IMR-90 (cell line): ENCODE measurements at regions not wholly inside any gene's neighbourhood (a gene's known extent, or its start where the extent isn't known, plus 50 kb on each side); places are given as distances from the start of the nearest gene placed in this dataset.

Experiments
- ATAC-seq: fragments of 200-7000 bp; cut with Tn5 transposase; 2 replicates; pipeline ENCODE4 v1.9.1; 2020; ENCODE audit warnings: low read depth, mild to moderate bottlenecking, moderate library complexity
- BruUV-seq: library from RNA; stranded (reverse); fragments of 400-500 nt; replicated peaks from 2 replicates; lab custom pipeline; 2021; lab: Mats Ljungman, UMichigan
- CTCF ChIA-PET: fragments of 300-600 bp; formaldehyde crosslinking; extraction: SDS; loops from one replicate; lab custom pipeline; 2021; ENCODE audit warnings: antibody characterized with exemption; lab: Yijun Ruan, JAX
- POLR2A ChIA-PET: fragments of 300-600 bp; sonication (Branson Sonifier 250); formaldehyde crosslinking; loops from one replicate; lab custom pipeline; 2022; ENCODE audit warnings: antibody characterized with exemption; ENCODE audit not compliant: unreplicated experiment; lab: Charles Lee
- DNase-seq: peaks from one replicate; pipeline ENCODE4 v3.0.0; 2013
- H2AFZ ChIP-seq: replicated peaks from 2 replicates; pipeline ENCODE3; 2013; ENCODE audit warnings: low read length, mild to moderate bottlenecking; ENCODE audit not compliant: poor library complexity
- H2AK5ac ChIP-seq: 2 replicates; pipeline ENCODE4 v1.6.1; 2013; ENCODE audit warnings: low read depth, low read length, inconsistent platforms
- H2AK9ac ChIP-seq: replicated peaks from 2 replicates; pipeline ENCODE3; 2013; ENCODE audit warnings: mild to moderate bottlenecking, low read depth, low read length, moderate library complexity; ENCODE audit not compliant: poor library complexity
- H2BK120ac ChIP-seq: 2 replicates; pipeline ENCODE4 v1.6.1; 2013; ENCODE audit warnings: low read depth, low read length, inconsistent platforms
- H2BK15ac ChIP-seq: 3 replicates; pipeline ENCODE4 v1.6.1; 2013; ENCODE audit warnings: low read depth, low read length, inconsistent platforms
- H2BK20ac ChIP-seq: 2 replicates; pipeline ENCODE4 v1.6.1; 2013; ENCODE audit warnings: low read depth, mild to moderate bottlenecking, inconsistent platforms, low read length, moderate library complexity
- H2BK5ac ChIP-seq: 2 replicates; pipeline ENCODE4 v1.6.1; 2013; ENCODE audit warnings: mild to moderate bottlenecking, low read depth, low read length, inconsistent platforms; ENCODE audit not compliant: poor library complexity, severe bottlenecking
- H3K14ac ChIP-seq: replicated peaks from 2 replicates; pipeline ENCODE4 v1.6.1; 2013; ENCODE audit warnings: low read depth, low read length, inconsistent platforms
- H3K18ac ChIP-seq: 2 replicates; pipeline ENCODE4 v1.6.1; 2013; ENCODE audit warnings: low read depth, low read length, control low read depth
- H3K23ac ChIP-seq: 2 replicates; pipeline ENCODE4 v1.6.1; 2013; ENCODE audit warnings: low read depth, low read length, inconsistent platforms
- H3K27ac ChIP-seq: 2 replicates; pipeline ENCODE4 v1.5.1; 2013; ENCODE audit warnings: mild to moderate bottlenecking, control low read depth, low read length; ENCODE audit not compliant: insufficient read depth
- H3K27me3 ChIP-seq: 2 replicates; pipeline ENCODE4 v1.6.1; 2013; ENCODE audit warnings: low read length; ENCODE audit not compliant: control insufficient read depth, insufficient read depth
- H3K36me3 ChIP-seq: 2 replicates; pipeline ENCODE4 v1.6.1; 2013; ENCODE audit warnings: low read length, mixed read lengths; ENCODE audit not compliant: control insufficient read depth, insufficient read depth
- H3K4ac ChIP-seq: 2 replicates; pipeline ENCODE4 v1.6.1; 2013; ENCODE audit warnings: low read depth, low read length, inconsistent platforms
- H3K4me1 ChIP-seq: 2 replicates; pipeline ENCODE4 v1.6.1; 2013; ENCODE audit warnings: low read length, mixed read lengths; ENCODE audit not compliant: control insufficient read depth, insufficient read depth
- H3K4me2 ChIP-seq: 2 replicates; pipeline ENCODE4 v1.6.1; 2013; ENCODE audit warnings: low read depth, mild to moderate bottlenecking, control low read depth, low read length, moderate library complexity
- H3K4me3 ChIP-seq: 2 replicates; pipeline ENCODE4 v1.5.1; 2013; ENCODE audit warnings: low read depth, mild to moderate bottlenecking, control low read depth, low read length, moderate library complexity; ENCODE audit not compliant: insufficient read depth
- H3K56ac ChIP-seq: 2 replicates; pipeline ENCODE4 v1.6.1; 2013; ENCODE audit warnings: low read length, inconsistent platforms; ENCODE audit not compliant: insufficient read depth; ENCODE audit errors: extremely low read depth
- H3K79me1 ChIP-seq, 2 experiments: 2 replicates each; pipeline ENCODE4 v1.6.1; 2013; ENCODE audit warnings: low read length in 2 of 2, inconsistent platforms in 1 of 2, low read depth in 1 of 2
- H3K9ac ChIP-seq: 2 replicates; pipeline ENCODE4 v1.6.1; 2013; ENCODE audit warnings: low read depth, low read length, control low read depth
- H3K9me1 ChIP-seq: 2 replicates; pipeline ENCODE4 v1.6.1; 2013; ENCODE audit warnings: low read length, inconsistent platforms; ENCODE audit not compliant: insufficient read depth
- H3K9me3 ChIP-seq: 2 replicates; pipeline ENCODE4 v1.6.1; 2013; ENCODE audit warnings: low read length; ENCODE audit not compliant: control insufficient read depth, insufficient read depth
- H4K20me1 ChIP-seq: 2 replicates; pipeline ENCODE4 v1.6.1; 2013; ENCODE audit warnings: low read length, inconsistent platforms; ENCODE audit not compliant: insufficient read depth
- H4K5ac ChIP-seq: 2 replicates; pipeline ENCODE4 v1.6.1; 2013; ENCODE audit warnings: mild to moderate bottlenecking, low read depth, low read length, control low read depth
- H4K8ac ChIP-seq, 2 experiments: 2 replicates each; pipeline ENCODE4 v1.6.1; 2013; ENCODE audit warnings: low read depth in 2 of 2, low read length in 2 of 2, control low read depth in 1 of 2, inconsistent platforms in 1 of 2
- H4K91ac ChIP-seq: 2 replicates; pipeline ENCODE4 v1.6.1; 2013; ENCODE audit warnings: low read depth, low read length, inconsistent platforms; ENCODE audit not compliant: insufficient read depth
- BHLHE40 ChIP-seq: fragments of 150-350 bp; IDR thresholded peaks from 2 replicates; pipeline ENCODE4 v1.6.1; 2016; ENCODE audit warnings: mild to moderate bottlenecking, low read depth, low read length
- CEBPB ChIP-seq: IDR thresholded peaks from 2 replicates; pipeline ENCODE4 v1.6.1; 2012; ENCODE audit warnings: low read depth, low read length, improper control_type of control experiment
- CHD1 ChIP-seq: IDR thresholded peaks from 2 replicates; pipeline ENCODE4 v1.6.1; 2012; ENCODE audit warnings: low read depth, low read length, improper control_type of control experiment
- FOS ChIP-seq: fragments of 150-350 bp; IDR thresholded peaks from 2 replicates; pipeline ENCODE4 v1.6.1; 2016; ENCODE audit warnings: low read depth, low read length
- MAFK ChIP-seq: IDR thresholded peaks from 2 replicates; pipeline ENCODE4 v1.6.1; 2012; ENCODE audit warnings: low read depth, low read length, improper control_type of control experiment
- MAZ ChIP-seq: IDR thresholded peaks from 2 replicates; pipeline ENCODE4 v1.6.1; 2012; ENCODE audit warnings: low read depth, mild to moderate bottlenecking, low read length, improper control_type of control experiment, moderate library complexity, borderline replicate concordance
- MXI1 ChIP-seq: IDR thresholded peaks from 2 replicates; pipeline ENCODE4 v1.6.1; 2012; ENCODE audit warnings: low read depth, mild to moderate bottlenecking, low read length, moderate library complexity, borderline replicate concordance
- NFE2L2 ChIP-seq: fragments of 150-350 bp; IDR thresholded peaks from 2 replicates; pipeline ENCODE4 v1.6.1; 2016; ENCODE audit warnings: low read depth, mild to moderate bottlenecking, low read length
- POLR2A ChIP-seq: IDR thresholded peaks from 2 replicates; pipeline ENCODE4 v1.6.1; 2012; ENCODE audit warnings: mild to moderate bottlenecking, low read depth, low read length
- RAD21 ChIP-seq: IDR thresholded peaks from 2 replicates; pipeline ENCODE4 v1.6.1; 2012; ENCODE audit warnings: low read length, improper control_type of control experiment
- RCOR1 ChIP-seq: IDR thresholded peaks from 2 replicates; pipeline ENCODE4 v1.6.1; 2012; ENCODE audit warnings: mild to moderate bottlenecking, low read length, improper control_type of control experiment; ENCODE audit not compliant: insufficient replicate concordance
- RFX5 ChIP-seq: IDR thresholded peaks from 2 replicates; pipeline ENCODE4 v1.8.0; 2012; ENCODE audit warnings: low read depth, mild to moderate bottlenecking, low read length, moderate library complexity
- SMC3 ChIP-seq: fragments of 150-350 bp; IDR thresholded peaks from 2 replicates; pipeline ENCODE4 v1.6.1; 2016; ENCODE audit warnings: low read depth, mild to moderate bottlenecking, antibody characterized with exemption, low read length, moderate library complexity
- WGBS, 2 experiments: methylation state at CpG; one replicate each; pipeline versions ENCODE4 v1.1.5 to v1.1.7; 2013; ENCODE audit warnings: missing lambda C conversion rate in 2 of 2; ENCODE audit not compliant: insufficient read length in 1 of 2; ENCODE audit errors: extremely low coverage in 2 of 2; 5-methylcytosine and 5-hydroxymethylcytosine counted together
- dilution Hi-C: fragments of 300-500 bp; cut with HindIII; formaldehyde crosslinking; loops from one replicate; pipeline ENCODE4 v1.14.3; 2018; ENCODE audit warnings: low sequenced_read_pairs; ENCODE audit not compliant: unreplicated experiment
- in situ Hi-C: fragments of 300-500 bp; cut with MboI; formaldehyde crosslinking; loops from 3 replicates; pipeline ENCODE4 v1.14.3; 2019; ENCODE audit warnings: low sequenced_read_pairs, inconsistent platforms, mixed read lengths
- intact Hi-C: fragments of 100-400 bp; cut with micrococcal nuclease; formaldehyde crosslinking; loops from 2 replicates; pipeline ENCODE4 v1.10.0; 2022
- TF ChIP-seq, protein P1 (sequence below): conservative IDR thresholded peaks from 2 replicates; pipeline ENCODE4 v1.5.1; 2012; ENCODE audit warnings: mild to moderate bottlenecking, low read depth, low read length, improper control_type of control experiment
- TF ChIP-seq, protein P2 (sequence below): fragments of 150-350 bp; IDR thresholded peaks from 2 replicates; pipeline ENCODE4 v1.6.1; 2016; ENCODE audit warnings: low read depth, mild to moderate bottlenecking, low read length, moderate library complexity, borderline replicate concordance
- TF ChIP-seq, protein P3 (sequence below): fragments of 150-350 bp; IDR thresholded peaks from 2 replicates; pipeline ENCODE4 v1.6.1; 2017; ENCODE audit warnings: mild to moderate bottlenecking, antibody characterized with exemption, low read length, low read depth

DNA sequence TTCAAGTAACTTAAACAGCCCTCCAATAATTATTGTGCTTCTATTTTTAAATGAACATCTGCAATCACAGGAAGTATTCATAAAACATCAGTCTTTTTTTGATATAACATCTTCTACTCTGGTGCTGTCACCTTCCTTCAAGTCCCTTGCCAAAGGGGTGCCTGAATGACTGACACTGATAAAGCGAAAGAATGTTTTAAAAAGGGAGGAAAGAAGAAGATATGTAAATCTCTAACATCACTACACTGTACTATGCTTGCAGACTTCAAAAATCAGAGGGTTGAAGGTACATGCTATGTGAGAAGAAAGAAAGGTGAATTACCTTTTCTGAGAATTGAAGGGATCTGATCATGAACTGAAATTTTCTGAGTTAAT is 253.7 kb downstream of the ZPLD1 start:
- no peak overlapping the region for H4K5ac ChIP-seq
- H3K9me1 ChIP-seq, result no peaks in the 10 kb centered on the region
- dilution Hi-C loops, result no loop called here
- no TSS peak for BruUV-seq
- no peak overlapping the region for H3K23ac ChIP-seq
- H4K8ac ChIP-seq, result no peak overlapping the region
- H3K4me2 ChIP-seq, result no peak overlapping the region
- no peak overlapping the region for H3K9ac ChIP-seq
- in situ Hi-C loops, result no loop called here
- no peak overlapping the region for H3K14ac ChIP-seq
- H3K79me1 ChIP-seq, result no peaks in the 10 kb centered on the region
- TF ChIP-seq POLR2A (no peak), RFX5 (no peak), SMC3 (no peak), BHLHE40 (no peak), FOS (no peak), MXI1 (no peak), CEBPB (no peak), RAD21 (no peak), RCOR1 (no peak), MAZ (no peak), MAFK (no peak), NFE2L2 (no peak), CHD1 (no peak)
- TF ChIP-seq, protein P1, sequence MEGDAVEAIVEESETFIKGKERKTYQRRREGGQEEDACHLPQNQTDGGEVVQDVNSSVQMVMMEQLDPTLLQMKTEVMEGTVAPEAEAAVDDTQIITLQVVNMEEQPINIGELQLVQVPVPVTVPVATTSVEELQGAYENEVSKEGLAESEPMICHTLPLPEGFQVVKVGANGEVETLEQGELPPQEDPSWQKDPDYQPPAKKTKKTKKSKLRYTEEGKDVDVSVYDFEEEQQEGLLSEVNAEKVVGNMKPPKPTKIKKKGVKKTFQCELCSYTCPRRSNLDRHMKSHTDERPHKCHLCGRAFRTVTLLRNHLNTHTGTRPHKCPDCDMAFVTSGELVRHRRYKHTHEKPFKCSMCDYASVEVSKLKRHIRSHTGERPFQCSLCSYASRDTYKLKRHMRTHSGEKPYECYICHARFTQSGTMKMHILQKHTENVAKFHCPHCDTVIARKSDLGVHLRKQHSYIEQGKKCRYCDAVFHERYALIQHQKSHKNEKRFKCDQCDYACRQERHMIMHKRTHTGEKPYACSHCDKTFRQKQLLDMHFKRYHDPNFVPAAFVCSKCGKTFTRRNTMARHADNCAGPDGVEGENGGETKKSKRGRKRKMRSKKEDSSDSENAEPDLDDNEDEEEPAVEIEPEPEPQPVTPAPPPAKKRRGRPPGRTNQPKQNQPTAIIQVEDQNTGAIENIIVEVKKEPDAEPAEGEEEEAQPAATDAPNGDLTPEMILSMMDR, result no peak
- TF ChIP-seq, protein P2, sequence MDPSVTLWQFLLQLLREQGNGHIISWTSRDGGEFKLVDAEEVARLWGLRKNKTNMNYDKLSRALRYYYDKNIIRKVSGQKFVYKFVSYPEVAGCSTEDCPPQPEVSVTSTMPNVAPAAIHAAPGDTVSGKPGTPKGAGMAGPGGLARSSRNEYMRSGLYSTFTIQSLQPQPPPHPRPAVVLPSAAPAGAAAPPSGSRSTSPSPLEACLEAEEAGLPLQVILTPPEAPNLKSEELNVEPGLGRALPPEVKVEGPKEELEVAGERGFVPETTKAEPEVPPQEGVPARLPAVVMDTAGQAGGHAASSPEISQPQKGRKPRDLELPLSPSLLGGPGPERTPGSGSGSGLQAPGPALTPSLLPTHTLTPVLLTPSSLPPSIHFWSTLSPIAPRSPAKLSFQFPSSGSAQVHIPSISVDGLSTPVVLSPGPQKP, result no peak
- TF ChIP-seq, protein P3, sequence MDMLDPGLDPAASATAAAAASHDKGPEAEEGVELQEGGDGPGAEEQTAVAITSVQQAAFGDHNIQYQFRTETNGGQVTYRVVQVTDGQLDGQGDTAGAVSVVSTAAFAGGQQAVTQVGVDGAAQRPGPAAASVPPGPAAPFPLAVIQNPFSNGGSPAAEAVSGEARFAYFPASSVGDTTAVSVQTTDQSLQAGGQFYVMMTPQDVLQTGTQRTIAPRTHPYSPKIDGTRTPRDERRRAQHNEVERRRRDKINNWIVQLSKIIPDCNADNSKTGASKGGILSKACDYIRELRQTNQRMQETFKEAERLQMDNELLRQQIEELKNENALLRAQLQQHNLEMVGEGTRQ, result no peak
- POLR2A ChIA-PET, result no interaction called here
- H2AK5ac ChIP-seq, result no peak overlapping the region
- no peak overlapping the region for H2AK9ac ChIP-seq
- H3K18ac ChIP-seq, result no peak overlapping the region
- H3K4ac ChIP-seq, result no peak overlapping the region
- no peaks in the 10 kb centered on the region for H3K27me3 ChIP-seq
- H4K91ac ChIP-seq, result no peak overlapping the region
- H3K56ac ChIP-seq, result no peak overlapping the region
- ATAC-seq, result no peak
- no peak overlapping the region for H2BK120ac ChIP-seq
- H4K20me1 ChIP-seq, result no peaks in the 10 kb centered on the region
- intact Hi-C loops, result no loop called here
- no peaks in the 10 kb centered on the region for H3K9me3 ChIP-seq
- H3K36me3 ChIP-seq, result no peaks in the 10 kb centered on the region
- no peak overlapping the region for H2BK5ac ChIP-seq
- no peak overlapping the region for H2BK20ac ChIP-seq
- WGBS, 2 experiments, result no CpG with 5 or more reads among the region's 1 CpG
- no peak overlapping the region for H2AFZ ChIP-seq
- no peak for DNase-seq
- no peaks in the 10 kb centered on the region for H3K4me1 ChIP-seq
- CTCF ChIA-PET, result no interaction called here
- H3K4me3 ChIP-seq, result no peak overlapping the region
- H3K27ac ChIP-seq, result no peak overlapping the region
- H2BK15ac ChIP-seq, result no peak overlapping the region
